Stimulated activated CD4-positive, alpha-beta T cell treated with anti-CD3 and anti-CD28 coated beads, Interleukin-2, amount 100 ng/mL, for 48 hours (primary cell): ENCODE measurements at regions not wholly inside any gene's neighbourhood (a gene's known extent, or its start where the extent isn't known, plus 50 kb on each side); places are given as distances from the start of the nearest gene placed in this dataset.
"Not testable (repeated sequence)": the region's sequence is repeated elsewhere in the genome, so short reads cannot be mapped to it uniquely, and the experiment has no call there.

Source experiments
- DNase-seq, 2 donors: peaks; one replicate each; pipeline ENCODE4 v3.0.0-alpha.2; 2020

DNA sequence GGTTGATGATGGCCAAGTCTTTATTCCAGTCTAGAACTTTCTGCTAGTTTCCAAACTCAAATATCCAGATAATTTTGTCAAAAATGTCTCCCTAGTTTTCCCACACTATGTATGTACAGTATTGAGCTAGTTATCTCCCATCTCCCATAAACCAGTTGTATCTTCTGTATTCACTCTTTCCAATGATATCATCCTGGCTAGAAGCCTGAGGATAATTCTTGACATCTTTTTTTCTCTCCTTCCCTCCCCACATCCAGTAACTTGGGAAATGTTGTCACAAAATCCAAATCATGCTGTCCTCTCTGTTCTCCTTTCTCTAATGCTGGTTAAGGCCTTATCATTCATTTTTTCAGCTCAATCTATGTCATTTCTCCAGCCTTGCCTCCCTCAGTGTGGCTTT, 553.8 kb upstream of the FANCL start:
- DNase-seq: no peak

DNA sequence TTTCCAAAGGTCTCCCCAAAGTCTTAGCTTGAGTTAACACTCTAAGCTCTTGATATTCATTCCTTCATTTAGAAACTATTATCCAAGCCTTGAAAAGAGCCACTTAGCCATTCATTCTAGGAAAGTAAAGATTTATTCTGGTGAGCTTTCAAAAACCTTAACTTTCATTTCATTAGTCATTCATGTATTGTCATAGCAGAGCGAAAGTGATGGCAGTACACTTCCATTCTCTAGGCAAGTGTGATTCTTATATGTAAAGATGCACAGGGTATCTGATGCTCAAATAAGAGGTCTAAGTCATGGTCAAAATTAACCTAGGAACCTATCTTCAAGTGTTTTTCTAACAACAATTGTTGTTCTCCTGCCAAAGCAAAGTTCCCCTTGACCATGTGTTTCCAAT, 553.0 kb upstream of the FANCL start:
- no peak for DNase-seq

DNA sequence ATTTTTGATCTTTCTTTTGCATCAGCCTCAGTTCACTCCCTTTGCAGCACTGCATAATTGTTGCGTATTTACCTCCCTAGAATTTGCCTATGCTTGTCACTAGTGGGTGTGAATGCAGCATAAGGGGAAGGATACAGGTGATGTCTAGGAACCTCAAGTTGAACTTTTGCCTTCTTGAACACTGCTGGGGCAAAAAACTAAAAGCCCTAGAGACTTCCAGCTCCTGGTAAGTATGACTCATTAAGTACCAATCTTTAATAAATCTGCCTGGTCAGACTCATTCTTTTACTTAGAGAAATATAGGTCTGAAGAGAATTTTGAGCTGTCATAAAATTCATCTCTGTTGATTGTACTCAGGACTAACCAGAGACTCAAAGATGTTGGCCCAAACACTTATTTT, 547.3 kb upstream of the FANCL start:
- no peak for DNase-seq

DNA sequence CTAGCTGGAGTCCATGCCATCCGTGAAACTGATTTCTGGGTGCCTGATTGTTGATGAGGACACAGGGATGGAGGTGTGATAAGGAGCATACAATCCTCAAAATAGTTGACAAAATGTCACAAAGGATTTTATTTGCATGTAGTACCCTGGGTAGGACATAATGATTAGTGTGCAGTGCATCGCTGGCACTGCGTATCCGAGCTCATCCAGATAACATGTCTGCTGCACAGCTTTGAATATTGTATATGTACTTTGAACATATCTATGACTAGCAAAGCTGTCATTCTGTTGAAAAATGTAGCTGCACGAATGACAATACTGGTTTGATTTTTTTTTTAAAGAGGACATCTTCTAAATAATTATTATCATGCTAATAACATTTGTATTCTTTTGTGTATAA, 529.7 kb upstream of the FANCL start:
- DNase-seq: no peak

DNA sequence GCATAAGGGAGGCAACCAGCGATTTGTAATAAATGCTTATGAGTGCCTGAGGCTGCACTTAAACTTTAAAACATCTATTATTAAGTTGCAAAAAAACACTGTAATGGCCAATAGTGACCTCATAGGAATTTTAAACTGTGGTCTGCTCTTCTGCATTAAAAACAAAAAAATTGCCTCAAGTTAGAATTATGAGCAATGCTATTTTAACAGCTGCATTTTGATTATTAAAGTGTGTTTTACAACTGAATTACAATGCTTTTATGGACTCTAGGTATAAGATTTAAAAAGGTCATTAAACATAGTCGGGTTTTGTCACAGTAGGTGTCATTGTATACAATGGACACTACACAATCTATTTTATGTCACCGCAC, 528.7 kb upstream of the FANCL start:
- DNase-seq: no peak

DNA sequence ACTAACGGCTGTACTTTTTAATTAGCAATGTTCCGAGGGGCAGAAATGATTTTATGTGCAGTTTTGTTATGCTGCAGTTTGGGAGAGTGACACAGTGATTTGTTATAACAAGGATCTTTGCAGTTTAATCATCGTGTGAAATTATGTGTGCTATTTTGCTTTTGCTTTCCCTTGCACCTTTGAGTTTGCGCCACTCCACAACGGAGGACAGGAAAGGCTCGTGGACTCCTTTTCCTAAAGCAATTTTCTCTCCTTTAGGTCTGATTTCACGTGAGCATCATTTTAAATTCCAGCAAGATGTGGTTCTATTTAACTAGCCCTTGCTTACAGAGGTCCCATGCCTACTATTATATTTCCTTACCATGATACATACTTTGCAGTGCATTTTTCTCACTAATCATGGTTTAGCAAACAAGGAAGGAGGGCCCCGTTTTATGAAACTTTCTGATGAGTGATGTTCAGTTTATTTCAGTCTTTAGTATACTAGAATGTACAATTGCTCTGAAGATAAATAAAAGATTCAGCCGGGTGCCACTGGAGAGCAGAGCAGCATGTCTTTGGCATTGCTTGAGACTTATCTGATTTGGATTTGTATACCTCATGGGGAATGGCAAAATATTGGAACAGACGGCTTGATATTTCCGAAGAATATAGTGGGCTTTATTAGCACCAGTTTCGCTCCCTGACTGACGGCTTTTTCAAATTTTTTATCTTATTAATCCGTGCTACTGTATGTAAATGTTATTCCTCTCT, 528.2 kb upstream of the FANCL start:
- DNase-seq: no peak

DNA sequence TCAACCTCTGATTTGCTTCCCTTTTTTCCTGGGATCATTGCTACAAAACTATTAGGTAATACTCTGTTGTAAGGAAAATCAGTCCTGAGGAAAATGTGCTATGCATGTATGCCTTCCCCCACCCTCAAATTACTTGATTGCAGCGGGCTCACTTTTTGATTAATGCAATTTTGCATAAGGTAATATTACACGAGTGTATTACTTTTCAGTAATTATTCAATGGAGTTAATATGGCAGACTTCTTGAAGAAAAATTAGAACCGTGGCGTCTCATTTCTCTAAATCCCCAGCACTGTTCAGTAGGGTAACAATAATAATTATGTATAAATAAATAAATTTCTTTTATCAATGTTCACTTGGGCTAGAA, 527.6 kb upstream of the FANCL start:
- no peak for DNase-seq

DNA sequence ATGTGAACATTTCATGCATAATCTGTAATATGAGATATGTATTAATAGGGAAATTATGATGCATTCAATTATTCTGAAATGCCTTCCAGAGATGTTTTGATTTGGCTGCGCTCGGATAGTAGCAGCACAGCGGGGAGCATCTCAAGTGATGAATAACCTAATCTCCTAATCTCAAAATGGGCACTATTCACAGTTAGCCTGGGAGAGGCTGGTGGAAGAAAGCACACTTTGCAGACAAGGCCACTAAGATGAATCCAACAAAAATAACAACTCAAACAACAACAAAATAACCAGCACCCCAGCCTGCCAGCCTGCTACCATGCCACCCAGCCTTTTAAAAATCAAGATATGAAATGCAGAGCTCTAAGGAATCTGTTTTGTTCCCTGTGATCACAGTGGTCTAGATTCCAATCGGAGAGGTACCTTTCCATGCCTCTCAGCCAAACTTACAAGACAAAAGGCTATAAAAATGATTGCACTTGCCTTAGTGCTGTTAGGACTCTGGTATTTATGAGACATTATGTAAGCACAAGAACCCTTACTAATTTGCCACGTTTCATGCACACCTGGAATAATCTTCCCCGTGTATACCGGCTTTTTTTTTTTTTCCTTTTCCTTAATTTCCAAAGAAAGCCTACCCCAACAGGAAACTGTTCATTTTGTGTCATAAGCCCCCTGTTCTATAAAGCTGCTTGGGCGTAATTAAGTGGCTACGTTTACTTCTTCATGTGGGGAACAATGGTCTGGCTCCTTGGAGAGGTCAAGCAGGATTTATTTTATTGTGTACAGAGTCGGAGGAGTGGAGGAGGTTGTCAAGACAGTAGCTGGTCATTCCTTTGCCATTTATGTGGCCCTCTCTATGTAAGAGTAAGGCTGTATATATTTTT, 526.9 kb upstream of the FANCL start:
- no peak for DNase-seq

DNA sequence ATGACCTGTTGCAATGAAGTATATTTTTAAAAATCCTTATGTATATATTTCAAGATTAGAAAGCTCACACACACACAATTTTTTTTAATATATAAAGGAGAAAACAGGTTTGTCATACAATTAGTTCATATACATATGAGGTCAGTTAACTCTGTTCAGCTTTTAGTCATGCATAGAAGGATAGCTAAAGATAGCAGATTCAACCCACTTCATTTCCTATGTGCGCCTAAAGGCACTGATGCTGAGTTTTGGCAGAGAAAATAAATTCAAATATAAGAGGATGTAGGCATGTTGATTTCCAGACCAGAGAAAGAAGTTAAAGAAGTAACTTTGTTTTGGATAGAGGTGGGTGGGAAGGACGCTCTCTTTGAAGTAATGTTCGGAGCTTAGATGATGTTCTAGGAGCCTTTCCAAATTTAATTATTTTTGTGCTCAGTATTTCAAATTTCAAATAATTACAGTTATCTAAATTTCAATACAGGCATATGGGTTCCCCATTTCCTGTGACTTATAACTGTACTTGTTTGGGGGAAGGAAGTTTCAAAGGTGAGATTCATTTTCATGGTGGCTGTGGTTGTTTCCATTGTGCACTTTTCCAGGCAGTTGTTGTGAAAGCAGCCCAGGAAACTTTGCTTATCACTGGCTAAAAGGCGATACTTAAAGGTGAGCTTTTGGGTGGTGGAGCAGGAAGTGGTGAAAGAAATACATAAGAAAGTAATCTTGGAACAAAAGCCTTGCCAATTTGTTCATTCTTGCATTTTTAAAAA, 523.4 kb upstream of the FANCL start:
- no peak for DNase-seq

DNA sequence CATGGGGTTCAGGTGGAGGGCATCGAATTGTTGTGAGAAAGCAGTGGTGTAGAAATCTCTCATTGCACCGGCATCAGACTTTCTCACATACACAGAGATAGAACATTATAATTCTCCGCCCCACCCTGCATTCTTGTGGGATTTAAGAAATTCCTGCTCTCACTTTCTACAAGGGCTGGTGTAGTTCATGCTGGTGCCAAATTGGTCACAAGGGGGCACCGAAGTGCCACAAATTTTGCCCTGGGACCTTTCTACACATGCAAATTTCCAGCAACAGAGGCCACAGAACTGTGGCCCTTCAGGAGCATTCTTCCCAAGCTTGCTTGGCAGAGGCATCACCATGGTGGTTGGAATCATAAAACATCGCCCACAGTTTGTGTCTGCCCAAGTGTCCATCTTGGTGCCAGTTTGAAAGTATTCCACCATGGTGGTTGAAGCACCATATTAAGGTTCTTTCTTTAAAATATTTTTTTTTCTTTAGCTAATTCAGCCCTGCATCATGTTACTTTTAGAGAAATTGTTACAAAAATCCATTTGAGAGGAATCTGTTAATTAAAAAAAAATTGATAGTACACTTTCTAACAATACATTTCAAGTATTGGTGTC, 521.2 kb upstream of the FANCL start:
- peak; percentile 2 to 15 for DNase-seq

DNA sequence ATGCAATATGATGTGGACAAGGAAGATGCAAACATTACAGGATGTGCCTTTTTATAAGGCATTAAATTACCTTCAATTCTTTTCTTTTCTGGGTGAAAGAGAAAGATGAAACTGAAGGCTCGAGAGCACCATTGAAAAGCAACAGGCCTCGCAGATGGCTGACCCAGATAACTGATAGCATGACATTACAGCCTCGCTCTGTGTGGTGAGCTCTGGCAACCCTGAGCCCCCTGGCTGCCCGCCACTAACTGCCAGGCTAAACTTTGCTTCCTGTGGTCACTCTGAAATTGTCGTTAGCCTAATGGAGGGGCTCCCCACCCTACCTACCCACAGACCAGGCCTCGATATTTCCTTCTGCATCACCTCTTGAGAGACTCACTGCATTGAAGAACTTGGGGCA, 516.8 kb upstream of the FANCL start:
- no peak for DNase-seq

DNA sequence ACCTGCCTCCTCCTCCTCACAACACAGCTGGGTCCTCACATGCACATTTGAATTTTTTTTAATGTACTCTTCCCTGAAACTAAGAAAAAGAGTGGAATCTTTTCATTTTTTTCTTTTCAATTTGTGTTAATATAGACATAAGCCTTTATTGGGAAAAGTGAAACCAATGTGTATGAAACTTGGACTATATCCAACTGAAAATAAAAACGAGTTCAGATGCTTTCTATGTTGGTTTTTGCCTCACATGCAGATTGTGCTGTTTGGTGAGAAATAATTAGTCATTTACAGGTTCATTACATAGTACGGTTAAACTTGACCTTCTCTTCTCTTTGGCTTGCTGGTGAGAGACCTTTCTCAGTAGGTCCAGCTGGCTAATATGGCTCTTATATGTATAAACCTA, 515.2 kb upstream of the FANCL start:
- no peak for DNase-seq

DNA sequence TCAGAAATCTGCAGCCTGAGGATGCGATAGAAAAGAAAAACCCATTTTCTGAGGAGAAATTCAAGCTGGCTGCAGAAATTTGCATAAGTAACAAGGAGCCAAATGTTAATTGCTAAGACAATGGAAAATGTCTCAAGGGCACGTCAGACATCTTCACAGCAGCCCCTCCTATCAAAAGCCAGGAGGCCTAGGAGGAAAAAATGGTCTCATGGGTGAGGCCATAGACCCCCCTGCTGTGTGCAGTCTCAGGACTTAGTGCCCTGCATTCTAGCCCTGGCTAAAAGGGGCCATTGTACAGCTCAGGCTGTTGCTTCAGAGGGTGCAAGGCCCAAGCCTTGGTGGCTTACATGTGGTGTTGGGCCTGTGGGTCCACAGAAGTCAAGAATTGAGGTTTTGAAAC, 511.4 kb upstream of the FANCL start:
- DNase-seq: not testable (repeated sequence)

DNA sequence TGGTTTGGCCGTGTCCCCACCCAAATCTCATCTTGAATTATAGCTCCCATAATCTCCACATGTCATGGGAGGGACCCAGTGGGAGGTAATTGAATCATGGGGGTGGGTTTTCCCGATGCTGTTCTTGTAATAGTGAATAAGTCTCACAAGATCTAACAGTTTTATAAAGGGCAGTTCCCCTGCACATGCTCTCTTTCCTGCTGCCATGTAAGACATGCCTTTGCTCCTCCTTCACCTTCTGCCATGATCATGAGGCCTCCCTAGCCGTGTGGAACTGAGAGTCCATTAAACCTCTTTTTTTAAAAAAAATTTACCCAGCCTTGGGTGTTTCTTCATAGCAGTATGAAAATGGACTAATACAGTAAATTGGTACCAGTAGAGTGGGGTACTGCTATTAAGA, 510.6 kb upstream of the FANCL start:
- DNase-seq: not testable (repeated sequence)

DNA sequence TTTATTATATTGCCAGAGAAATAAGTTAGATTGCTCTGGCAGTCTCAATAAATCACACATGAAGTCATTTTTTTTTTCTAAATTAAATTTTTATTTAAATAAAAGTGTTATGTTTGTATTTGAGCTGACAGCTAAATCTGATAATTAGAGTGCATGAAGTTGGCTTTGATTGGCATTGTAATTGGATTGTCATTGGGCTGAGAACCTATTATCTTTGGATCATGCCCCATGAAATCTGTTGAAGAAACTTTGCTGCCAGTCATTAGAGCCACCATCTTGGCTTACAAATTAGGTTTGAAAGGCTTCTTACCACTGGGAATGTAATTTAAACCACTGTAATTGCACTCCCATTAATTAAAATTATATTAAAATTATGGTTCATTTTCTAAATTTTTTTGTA, 507.9 kb upstream of the FANCL start:
- no peak for DNase-seq

DNA sequence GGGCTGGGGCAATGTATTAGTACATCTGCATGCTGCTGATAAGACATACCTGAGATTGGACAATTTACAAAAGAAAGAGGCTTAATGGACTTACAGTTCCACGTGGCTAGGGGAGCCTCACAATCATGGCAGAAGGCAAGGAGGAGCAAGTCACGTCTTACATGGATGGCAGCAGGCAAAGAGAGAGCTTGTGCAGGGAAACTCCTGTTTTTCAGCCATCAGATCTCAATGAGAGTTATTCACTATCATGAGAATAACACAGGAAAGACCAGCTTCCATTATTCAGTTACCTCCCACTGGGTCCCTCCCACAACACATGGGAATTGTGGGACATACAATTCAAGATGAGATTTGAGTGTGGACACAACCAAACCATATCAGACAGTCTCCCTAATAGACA, 504.2 kb upstream of the FANCL start:
- not testable (repeated sequence) for DNase-seq

DNA sequence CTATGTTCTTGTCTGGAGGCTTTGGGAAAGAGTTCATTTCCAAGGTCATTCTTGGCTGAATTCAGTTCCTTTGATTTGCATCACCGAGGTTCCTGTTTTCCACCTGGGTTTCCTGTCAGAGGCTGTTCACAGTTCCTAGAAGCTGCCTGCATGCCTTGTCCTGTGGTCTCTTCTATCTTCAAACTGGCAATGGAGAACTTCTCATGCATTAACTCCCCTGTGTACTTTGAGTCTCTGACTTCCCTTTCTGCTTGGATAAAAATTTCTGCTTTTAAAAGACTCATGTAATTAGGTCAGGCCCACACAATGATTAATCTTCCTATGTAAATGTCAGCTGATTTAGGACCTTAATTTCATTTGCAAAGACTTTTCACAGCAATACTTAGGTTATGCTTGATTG, 499.3 kb upstream of the FANCL start:
- DNase-seq: no peak

DNA sequence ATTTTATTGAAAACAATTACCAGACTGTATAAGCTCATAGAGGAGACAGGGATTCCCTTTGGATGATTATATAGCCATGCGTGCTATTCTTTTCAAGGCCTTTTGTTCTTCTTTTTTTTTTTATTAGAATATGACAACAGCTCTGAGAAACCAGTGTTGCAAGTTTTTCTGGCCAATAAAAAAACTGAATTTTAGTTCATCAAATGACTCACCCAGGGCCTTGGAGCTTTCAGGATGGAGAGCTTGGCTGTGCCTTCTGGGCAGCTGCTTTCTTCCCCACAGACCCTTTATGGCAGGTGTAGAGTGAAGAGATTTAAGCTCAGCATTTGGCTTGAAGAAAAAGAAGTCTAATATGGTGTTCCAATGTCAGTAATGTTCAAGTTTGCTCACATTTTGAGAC, 497.9 kb upstream of the FANCL start:
- DNase-seq: no peak

DNA sequence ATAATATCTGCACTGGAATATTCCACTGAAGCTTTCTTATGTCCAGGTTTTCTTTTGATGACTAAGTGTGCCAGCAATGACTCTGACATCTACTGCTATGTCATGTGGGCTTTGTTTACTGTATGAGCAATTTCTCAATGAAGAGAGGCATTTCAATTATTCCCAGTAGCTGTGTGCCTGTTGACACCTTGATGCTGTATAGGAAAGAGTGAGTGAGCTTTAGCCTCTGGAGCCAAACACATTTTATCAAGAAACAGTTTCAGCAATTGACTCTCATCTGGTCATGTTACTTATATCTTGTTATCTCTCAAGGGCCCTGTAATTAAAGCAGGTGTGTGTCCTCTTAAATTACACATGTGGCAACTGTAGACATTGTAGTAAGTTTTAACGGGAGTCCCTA, 493.2 kb upstream of the FANCL start:
- no peak for DNase-seq

DNA sequence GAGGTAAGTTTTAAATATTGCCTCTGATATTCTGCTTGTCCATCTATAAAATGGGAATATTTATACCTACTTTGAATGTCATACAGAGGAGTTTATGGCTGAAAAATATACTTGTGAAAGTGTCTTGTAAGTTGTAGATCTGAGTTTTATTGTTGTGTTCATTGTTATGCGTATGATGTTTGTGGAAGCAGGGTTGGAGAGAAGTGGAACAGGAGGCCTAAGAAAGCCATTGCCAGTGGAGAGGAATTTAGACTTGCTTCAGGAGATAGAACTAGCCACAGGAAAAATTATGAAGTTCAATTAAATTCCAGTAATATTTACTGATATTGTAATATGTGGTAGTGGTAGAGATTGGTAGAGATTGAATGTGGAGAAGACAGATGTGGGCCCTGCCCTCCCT, 491.9 kb upstream of the FANCL start:
- no peak for DNase-seq

DNA sequence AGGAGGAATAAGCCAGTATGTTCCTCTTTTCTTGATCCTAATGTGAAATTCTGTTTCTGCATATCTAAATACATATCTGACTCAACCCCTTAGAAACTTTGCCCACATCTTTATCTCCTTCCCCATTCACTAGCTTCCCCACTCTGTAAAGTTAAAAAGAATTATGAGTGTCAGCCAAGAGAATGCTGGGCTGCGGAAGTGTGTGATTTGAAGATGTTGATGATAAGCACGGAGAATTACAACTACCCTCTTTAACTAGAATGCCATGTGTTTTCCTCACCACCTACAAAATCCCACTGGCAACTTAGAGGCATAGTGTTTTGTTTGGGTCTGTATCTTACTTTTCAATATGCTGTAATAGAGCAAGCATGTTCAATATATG, 490.4 kb upstream of the FANCL start:
- no peak for DNase-seq

DNA sequence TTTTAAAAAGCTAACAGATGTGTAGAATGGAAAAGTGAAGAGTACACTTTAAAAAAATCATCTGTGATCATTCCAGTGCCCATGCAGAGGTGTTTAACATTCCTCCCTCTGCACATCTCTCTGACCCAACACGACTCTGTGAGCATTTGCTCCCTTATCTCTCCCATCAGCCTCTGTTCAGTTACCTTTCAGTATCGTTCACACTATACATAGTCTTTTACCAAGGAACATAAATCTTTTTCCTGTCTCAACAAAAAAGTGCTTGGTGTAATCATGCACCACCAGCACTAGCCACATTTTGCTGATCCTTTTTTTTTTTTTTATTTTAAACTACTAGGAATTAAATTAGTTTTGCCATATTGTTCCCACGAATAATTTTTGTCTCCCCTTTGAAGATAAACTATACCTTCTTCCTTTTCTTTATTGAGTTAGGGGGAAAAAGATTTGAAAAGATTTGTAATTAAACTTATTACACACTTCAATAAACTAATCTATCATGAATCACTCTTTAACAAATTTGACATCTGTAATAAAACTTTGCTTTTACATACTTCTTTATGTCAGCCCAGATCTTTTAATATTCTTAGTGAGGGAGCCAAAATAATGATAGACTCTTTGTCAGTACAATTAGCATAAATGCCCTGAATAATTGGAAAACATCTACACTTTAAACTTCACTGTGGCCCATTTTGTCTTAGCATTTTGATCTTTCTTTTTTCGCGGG, 489.8 kb upstream of the FANCL start:
- DNase-seq: no peak
